Activated T-helper 1 cell treated with anti-CD3 and anti-CD28 coated beads, Interleukin-12 subunit alpha, Interleukin-12 subunit beta, Interleukin-2, Interleukin-4 antibody, amounts not matched to agents 30 ng/mL and 10 ng/mL and 1 ng/mL, durations not matched to agents 14 hours and 24 hours and 36 hours (primary cell): ENCODE measurements at regions not wholly inside any gene's neighbourhood (a gene's known extent, or its start where the extent isn't known, plus 50 kb on each side); places are given as distances from the start of the nearest gene placed in this dataset.

Experiments used
- DNase-seq: peaks from one replicate; pipeline ENCODE4 v3.0.0; 2021; ENCODE audit warnings: low spot score
- H3K27ac Mint-ChIP-seq: one replicate; pipeline ENCODE4 v1.8.0; 2021; ENCODE audit warnings: mild to moderate bottlenecking, mixed read lengths
- H3K27me3 Mint-ChIP-seq: one replicate; pipeline ENCODE4 v1.8.0; 2022; ENCODE audit warnings: mild to moderate bottlenecking, moderate library complexity, mixed read lengths; ENCODE audit not compliant: insufficient read depth
- H3K36me3 Mint-ChIP-seq: one replicate; pipeline ENCODE4 v1.8.0; 2021; ENCODE audit warnings: low read depth, mixed read lengths
- H3K4me1 Mint-ChIP-seq: one replicate; pipeline ENCODE4 v1.8.0; 2021; ENCODE audit warnings: low read depth, mixed read lengths
- H3K4me3 Mint-ChIP-seq: one replicate; pipeline ENCODE4 v1.8.0; 2021; ENCODE audit warnings: mild to moderate bottlenecking, moderate library complexity, mixed read lengths
- H3K9me3 Mint-ChIP-seq: one replicate; pipeline ENCODE4 v1.8.0; 2021; ENCODE audit warnings: mixed read lengths
- intact Hi-C: fragments of 100-400 bp; cut with micrococcal nuclease; formaldehyde crosslinking; loops from one replicate; pipeline ENCODE4 v1.15.1; 2024

- Mint-ChIP-seq H3K9me3 (peaks cover 4% of the 10 kb centered on the region), H3K36me3 (no peaks in the 10 kb centered on the region), H3K4me3 (no peak overlapping the region), H3K27me3 (no peaks in the 10 kb centered on the region), H3K27ac (no peak overlapping the region), H3K4me1 (no peaks in the 10 kb centered on the region)
- intact Hi-C loops: no loop called here
- DNase-seq: no peak
Observed at GRCh38 chr17:53543472-53543871, 279.3 kb upstream of the KIF2B start.

GRCh38 chr17:53538129-53538617 lies 284.6 kb upstream of the KIF2B start:
- intact Hi-C loops: no loop called here
- H3K27me3 Mint-ChIP-seq: no peaks in the 10 kb centered on the region
- no peaks in the 10 kb centered on the region for H3K36me3 Mint-ChIP-seq
- no peak overlapping the region for H3K27ac Mint-ChIP-seq
- no peaks in the 10 kb centered on the region for H3K4me1 Mint-ChIP-seq
- DNase-seq: no peak
- no peak overlapping the region for H3K4me3 Mint-ChIP-seq
- H3K9me3 Mint-ChIP-seq: no peaks in the 10 kb centered on the region

GRCh38 chr17:53527473-53527872 lies 295.3 kb upstream of the KIF2B start:
- no peaks in the 10 kb centered on the region for H3K36me3 Mint-ChIP-seq
- H3K4me3 Mint-ChIP-seq: no peak overlapping the region
- H3K27ac Mint-ChIP-seq: no peak overlapping the region
- H3K4me1 Mint-ChIP-seq: no peaks in the 10 kb centered on the region
- no peaks in the 10 kb centered on the region for H3K27me3 Mint-ChIP-seq
- no peak for DNase-seq
- peaks cover 14% of the 10 kb centered on the region for H3K9me3 Mint-ChIP-seq
- intact Hi-C loops: no loop called here

GRCh38 chr17:53525590-53525989 lies 297.1 kb upstream of the KIF2B start:
- no peak overlapping the region for H3K4me3 Mint-ChIP-seq
- H3K36me3 Mint-ChIP-seq: no peaks in the 10 kb centered on the region
- no peak overlapping the region for H3K27ac Mint-ChIP-seq
- no peaks in the 10 kb centered on the region for H3K4me1 Mint-ChIP-seq
- no peak for DNase-seq
- peaks cover 13% of the 10 kb centered on the region for H3K9me3 Mint-ChIP-seq
- H3K27me3 Mint-ChIP-seq: no peaks in the 10 kb centered on the region
- intact Hi-C loops: no loop called here

GRCh38 chr17:53516636-53517035 lies 306.1 kb upstream of the KIF2B start:
- no peaks in the 10 kb centered on the region for H3K4me1 Mint-ChIP-seq
- intact Hi-C loops: no loop called here
- H3K27ac Mint-ChIP-seq: no peak overlapping the region
- no peaks in the 10 kb centered on the region for H3K36me3 Mint-ChIP-seq
- peaks cover 27% of the 10 kb centered on the region for H3K9me3 Mint-ChIP-seq
- H3K27me3 Mint-ChIP-seq: no peaks in the 10 kb centered on the region
- no peak for DNase-seq
- no peak overlapping the region for H3K4me3 Mint-ChIP-seq

- no peak overlapping the region for H3K4me3 Mint-ChIP-seq
- peaks cover 7% of the 10 kb centered on the region for H3K9me3 Mint-ChIP-seq
- H3K36me3 Mint-ChIP-seq: no peaks in the 10 kb centered on the region
- H3K4me1 Mint-ChIP-seq: no peaks in the 10 kb centered on the region
- no peak for DNase-seq
- intact Hi-C loops: no loop called here
- H3K27me3 Mint-ChIP-seq: no peaks in the 10 kb centered on the region
- H3K27ac Mint-ChIP-seq: no peak overlapping the region
Observed at GRCh38 chr17:53499277-53499676, 323.4 kb upstream of the KIF2B start.

GRCh38 chr17:53496356-53496755 lies 326.4 kb upstream of the KIF2B start:
- no peak overlapping the region for H3K4me3 Mint-ChIP-seq
- intact Hi-C loops: no loop called here

GRCh38 chr17:53492532-53492931 lies 330.2 kb upstream of the KIF2B start:
- no peaks in the 10 kb centered on the region for H3K36me3 Mint-ChIP-seq
- no peak for DNase-seq
- no peaks in the 10 kb centered on the region for H3K4me1 Mint-ChIP-seq
- no peak overlapping the region for H3K4me3 Mint-ChIP-seq
- no peaks in the 10 kb centered on the region for H3K27me3 Mint-ChIP-seq
- H3K9me3 Mint-ChIP-seq: no peaks in the 10 kb centered on the region
- intact Hi-C loops: no loop called here
- H3K27ac Mint-ChIP-seq: no peak overlapping the region

More at GRCh38 chr17:53496356-53496755, 326.4 kb upstream of the KIF2B start:
- peaks cover 7% of the 10 kb centered on the region for H3K9me3 Mint-ChIP-seq
- DNase-seq: no peak
- H3K36me3 Mint-ChIP-seq: no peaks in the 10 kb centered on the region
- H3K4me1 Mint-ChIP-seq: no peaks in the 10 kb centered on the region
- no peak overlapping the region for H3K27ac Mint-ChIP-seq
- H3K27me3 Mint-ChIP-seq: no peaks in the 10 kb centered on the region

- Mint-ChIP-seq H3K4me3 (no peak overlapping the region), H3K9me3 (no peaks in the 10 kb centered on the region), H3K27ac (no peak overlapping the region), H3K36me3 (no peaks in the 10 kb centered on the region), H3K27me3 (no peaks in the 10 kb centered on the region), H3K4me1 (no peaks in the 10 kb centered on the region)
- intact Hi-C loops: no loop called here
- no peak for DNase-seq
Observed at GRCh38 chr17:53490447-53490968, 332.2 kb upstream of the KIF2B start.

GRCh38 chr17:53483704-53484103 lies 339.0 kb upstream of the KIF2B start:
- H3K27me3 Mint-ChIP-seq: no peaks in the 10 kb centered on the region
- DNase-seq: no peak
- H3K9me3 Mint-ChIP-seq: peaks cover 25% of the 10 kb centered on the region
- no peak overlapping the region for H3K4me3 Mint-ChIP-seq
- no peaks in the 10 kb centered on the region for H3K36me3 Mint-ChIP-seq
- no peaks in the 10 kb centered on the region for H3K4me1 Mint-ChIP-seq
- intact Hi-C loops: no loop called here
- no peak overlapping the region for H3K27ac Mint-ChIP-seq

GRCh38 chr17:53475002-53475401 lies 347.7 kb upstream of the KIF2B start:
- Mint-ChIP-seq H3K36me3 (no peaks in the 10 kb centered on the region), H3K27me3 (no peaks in the 10 kb centered on the region), H3K27ac (no peak overlapping the region), H3K4me3 (no peak overlapping the region), H3K4me1 (no peaks in the 10 kb centered on the region), H3K9me3 (peaks cover 18% of the 10 kb centered on the region)
- DNase-seq: no peak
- intact Hi-C loops: no loop called here

GRCh38 chr17:53472586-53472985 lies 350.1 kb upstream of the KIF2B start:
- intact Hi-C loops: no loop called here

GRCh38 chr17:53471514-53471913 lies 351.2 kb upstream of the KIF2B start:
- Mint-ChIP-seq H3K27ac (no peak overlapping the region), H3K4me3 (no peak overlapping the region), H3K9me3 (peaks cover 6% of the 10 kb centered on the region), H3K27me3 (no peaks in the 10 kb centered on the region), H3K4me1 (no peaks in the 10 kb centered on the region), H3K36me3 (no peaks in the 10 kb centered on the region)
- intact Hi-C loops: no loop called here
- DNase-seq: no peak

More at GRCh38 chr17:53472586-53472985, 350.1 kb upstream of the KIF2B start:
- no peaks in the 10 kb centered on the region for H3K36me3 Mint-ChIP-seq
- no peak for DNase-seq
- H3K27ac Mint-ChIP-seq: no peak overlapping the region
- no peaks in the 10 kb centered on the region for H3K4me1 Mint-ChIP-seq
- H3K4me3 Mint-ChIP-seq: no peak overlapping the region
- H3K27me3 Mint-ChIP-seq: no peaks in the 10 kb centered on the region
- peaks cover 13% of the 10 kb centered on the region for H3K9me3 Mint-ChIP-seq

- Mint-ChIP-seq H3K9me3 (peaks cover 4% of the 10 kb centered on the region), H3K27me3 (no peaks in the 10 kb centered on the region), H3K27ac (no peak overlapping the region), H3K36me3 (no peaks in the 10 kb centered on the region), H3K4me1 (no peaks in the 10 kb centered on the region), H3K4me3 (no peak overlapping the region)
- intact Hi-C loops: no loop called here
- no peak for DNase-seq
Observed at GRCh38 chr17:53470626-53471025, 352.1 kb upstream of the KIF2B start.
